ENCODE measurements at regions not wholly inside any gene's neighbourhood (a gene's known extent, or its start where the extent isn't known, plus 50 kb on each side); places are given as distances from the start of the nearest gene placed in this dataset.

- H2AK5ac ChIP-seq (ENCODE audit: low read depth, low read length): no peak overlapping the region
- H3K27me3 ChIP-seq (replicated peaks in 1 of 4; ENCODE audit: control insufficient read depth in 3 of 4, extremely low read depth in 1 of 4, insufficient read depth in 3 of 4, low read length in 3 of 4): no peaks in the 10 kb centered on the region
- no peak for DNase-seq (ENCODE audit: low read depth in 1 of 2, low spot score in 2 of 2)
- ChIA-PET CTCF (ENCODE audit: partially characterized antibody) (no interaction called here), POLR2A (ENCODE audit: partially characterized antibody) (no interaction called here)
- H3K23me2 ChIP-seq (ENCODE audit: low read depth, low read length): no peaks in the 10 kb centered on the region
- no peak overlapping the region for H3K4ac ChIP-seq (replicated peaks; ENCODE audit: insufficient read length, low read depth, low read length)
- no peaks in the 10 kb centered on the region for H3K79me2 ChIP-seq (ENCODE audit: control insufficient read depth in 1 of 2, insufficient read depth in 2 of 2, low read length in 2 of 2)
- H3K4me1 ChIP-seq (replicated peaks in 1 of 4; ENCODE audit: control insufficient read depth in 3 of 4, insufficient read depth in 4 of 4, low read length in 3 of 4): no peaks in the 10 kb centered on the region
- no peak overlapping the region for H2BK120ac ChIP-seq (replicated peaks; ENCODE audit: low read depth, low read length)
- no peak overlapping the region for H4K8ac ChIP-seq (ENCODE audit: extremely low read depth, insufficient read depth, low read length)
- H3K9ac ChIP-seq (replicated peaks in 1 of 4; ENCODE audit: extremely low read depth in 1 of 4, low read depth in 3 of 4, low read length in 3 of 4): no peak overlapping the region
- H3K27ac ChIP-seq (ENCODE audit: low read depth, low read length): no peak overlapping the region
- no peak overlapping the region for H2BK20ac ChIP-seq (ENCODE audit: low read length)
- H2BK5ac ChIP-seq (ENCODE audit: low read depth, low read length): no peak overlapping the region
- H3K56ac ChIP-seq (replicated peaks; ENCODE audit: insufficient read length, low read depth, low read length): no peak overlapping the region
- no peaks in the 10 kb centered on the region for H4K20me1 ChIP-seq (replicated peaks in 1 of 2; ENCODE audit: control insufficient read depth in 1 of 2, insufficient read depth in 2 of 2, low read length in 2 of 2)
- no peaks in the 10 kb centered on the region for H3K36me3 ChIP-seq (ENCODE audit: control insufficient read depth in 2 of 4, insufficient read depth in 4 of 4, low read length in 3 of 4)
- H2BK12ac ChIP-seq (ENCODE audit: low read depth, low read length): no peak overlapping the region
- H3K9me3 ChIP-seq (ENCODE audit: insufficient read depth in 2 of 2, low read depth in 1 of 2, low read length in 1 of 2): peaks cover 27 to 34% of the 10 kb centered on the region in 2 experiments
- no peak overlapping the region for H3K4me2 ChIP-seq (ENCODE audit: insufficient read depth in 1 of 2, low read depth in 2 of 2, low read length in 2 of 2)
- no peak overlapping the region for H4K5ac ChIP-seq (ENCODE audit: insufficient read length, low read depth, low read length)
- no peak overlapping the region for H4K91ac ChIP-seq (replicated peaks; ENCODE audit: insufficient read length, low read length)
- no peak for FAIRE-seq
- no peak overlapping the region for H2AFZ ChIP-seq (ENCODE audit: low read length)
- H3K14ac ChIP-seq (ENCODE audit: insufficient read length): no peak overlapping the region
- no peak overlapping the region for H2BK15ac ChIP-seq (ENCODE audit: low read length)
- H3K18ac ChIP-seq (ENCODE audit: extremely low read depth, low read length): no peak overlapping the region
- H3K23ac ChIP-seq (ENCODE audit: insufficient read length): no peak overlapping the region
- no peaks in the 10 kb centered on the region for H3K79me1 ChIP-seq (ENCODE audit: low read depth, low read length)
- H3K4me3 ChIP-seq (ENCODE audit: extremely low read depth in 1 of 4, insufficient read depth in 2 of 4, low read depth in 3 of 4, low read length in 4 of 4): no peak overlapping the region
- TF ChIP-seq ZNF274 (IDR thresholded peaks at IDR 0.05; ENCODE audit: borderline replicate concordance, extremely low read depth, low read length) (no peak), SAP30 (IDR thresholded peaks at IDR 0.05; ENCODE audit: insufficient read depth, insufficient replicate concordance, low read length) (no peak), SRF (IDR thresholded peaks at IDR 0.05; ENCODE audit: low read depth, low read length) (no peak), EP300 (IDR thresholded peaks at IDR 0.05; ENCODE audit: borderline replicate concordance in 1 of 2, low read depth in 2 of 2, low read length in 2 of 2) (no peak), TAF1 (IDR thresholded peaks at IDR 0.05; ENCODE audit: low read depth, low read length) (no peak), BACH1 (IDR thresholded peaks at IDR 0.05; ENCODE audit: low read length) (no peak), ATF2 (IDR thresholded peaks at IDR 0.05; ENCODE audit: low read length) (no peak), SIN3A (conservative IDR thresholded peaks at IDR 0.05 in 1 of 2, IDR thresholded peaks at IDR 0.05 in 1 of 2; ENCODE audit: low read depth in 1 of 2, low read length in 2 of 2) (no peak), CBX5 (IDR thresholded peaks at IDR 0.05; ENCODE audit: low read depth, low read length) (no peak), CEBPB (IDR thresholded peaks at IDR 0.05; ENCODE audit: low read depth, low read length) (no peak), RXRA (IDR thresholded peaks at IDR 0.05; ENCODE audit: insufficient read depth, low read depth, low read length) (no peak), HDAC2 (IDR thresholded peaks at IDR 0.05; ENCODE audit: borderline replicate concordance in 1 of 2, low read depth in 2 of 2, low read length in 2 of 2) (no peak), NANOG (IDR thresholded peaks at IDR 0.05; ENCODE audit: insufficient read depth, low read depth, low read length, poor library complexity, severe bottlenecking) (no peak), POU5F1 (IDR thresholded peaks at IDR 0.05; ENCODE audit: low read depth, low read length) (no peak)
Measured at GRCh38 chr15:20386198-20386597, 155.4 kb downstream of the GOLGA6L6 start.
